Brain pericyte (primary cell): ENCODE measurements at regions not wholly inside any gene's neighbourhood (a gene's known extent, or its start where the extent isn't known, plus 50 kb on each side); places are given as distances from the start of the nearest gene placed in this dataset.

Experiments used
- DNase-seq: peaks from one replicate; pipeline ENCODE4 v3.0.0-alpha.2; 2012; ENCODE audit warnings: low read depth, low spot score

- DNase-seq, result no peak
Observed at GRCh38 chr18:49658823-49659404, 97.1 kb downstream of the LIPG start.

GRCh38 chr18:49656073-49656692, 94.3 kb downstream of the LIPG start:
- no peak for DNase-seq

- no peak for DNase-seq
Observed at GRCh38 chr18:49655266-49656072, 93.6 kb downstream of the LIPG start.

- no peak for DNase-seq
Observed at GRCh38 chr18:49654347-49654746, 92.5 kb downstream of the LIPG start.

- DNase-seq, result no peak
Observed at GRCh38 chr18:49652881-49653724, 91.2 kb downstream of the LIPG start.

GRCh38 chr18:49651033-49651432, 89.2 kb downstream of the LIPG start:
- no peak for DNase-seq

- no peak for DNase-seq
Observed at GRCh38 chr18:49650426-49650891, 88.6 kb downstream of the LIPG start.

GRCh38 chr18:49648811-49649210, 87.0 kb downstream of the LIPG start:
- no peak for DNase-seq
